ENCODE measurements at regions not wholly inside any gene's neighbourhood (a gene's known extent, or its start where the extent isn't known, plus 50 kb on each side); places are given as distances from the start of the nearest gene placed in this dataset.

DNA sequence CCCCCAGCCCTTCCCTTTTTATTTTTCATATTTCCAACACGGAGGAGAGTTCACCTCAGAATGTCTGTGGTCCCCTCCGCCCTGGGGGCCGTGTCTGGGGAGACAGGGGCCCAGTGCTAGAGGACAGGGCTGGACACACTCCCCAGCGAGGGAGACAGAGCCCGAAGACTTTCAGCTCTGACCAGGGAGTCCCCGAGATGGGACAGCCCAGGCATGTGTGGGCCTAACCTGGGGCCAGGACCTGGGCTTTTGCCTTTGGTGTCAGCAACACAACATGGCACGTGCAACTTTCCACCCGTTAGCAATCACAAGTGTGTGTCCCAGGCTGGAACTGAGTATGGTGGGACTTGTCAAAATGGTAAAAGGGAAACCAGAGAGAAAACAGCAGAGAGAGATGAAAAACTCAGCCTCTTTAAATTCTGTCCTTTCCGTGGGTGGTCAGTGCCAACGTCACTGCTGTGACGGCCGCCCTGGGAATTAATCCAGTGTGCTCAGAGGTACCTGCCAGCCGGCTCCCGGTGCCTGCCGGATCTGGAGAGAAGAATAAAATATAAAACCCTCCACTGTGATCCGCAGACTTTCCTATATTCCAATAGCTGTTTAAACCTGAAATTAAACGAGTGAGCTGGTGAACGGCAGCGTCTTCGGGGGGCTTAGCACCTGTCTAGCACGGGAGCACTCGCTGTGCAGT, 245.8 kb downstream of the EIPR1 start:
- TF ChIP-seq, protein P1, sequence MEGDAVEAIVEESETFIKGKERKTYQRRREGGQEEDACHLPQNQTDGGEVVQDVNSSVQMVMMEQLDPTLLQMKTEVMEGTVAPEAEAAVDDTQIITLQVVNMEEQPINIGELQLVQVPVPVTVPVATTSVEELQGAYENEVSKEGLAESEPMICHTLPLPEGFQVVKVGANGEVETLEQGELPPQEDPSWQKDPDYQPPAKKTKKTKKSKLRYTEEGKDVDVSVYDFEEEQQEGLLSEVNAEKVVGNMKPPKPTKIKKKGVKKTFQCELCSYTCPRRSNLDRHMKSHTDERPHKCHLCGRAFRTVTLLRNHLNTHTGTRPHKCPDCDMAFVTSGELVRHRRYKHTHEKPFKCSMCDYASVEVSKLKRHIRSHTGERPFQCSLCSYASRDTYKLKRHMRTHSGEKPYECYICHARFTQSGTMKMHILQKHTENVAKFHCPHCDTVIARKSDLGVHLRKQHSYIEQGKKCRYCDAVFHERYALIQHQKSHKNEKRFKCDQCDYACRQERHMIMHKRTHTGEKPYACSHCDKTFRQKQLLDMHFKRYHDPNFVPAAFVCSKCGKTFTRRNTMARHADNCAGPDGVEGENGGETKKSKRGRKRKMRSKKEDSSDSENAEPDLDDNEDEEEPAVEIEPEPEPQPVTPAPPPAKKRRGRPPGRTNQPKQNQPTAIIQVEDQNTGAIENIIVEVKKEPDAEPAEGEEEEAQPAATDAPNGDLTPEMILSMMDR (IDR thresholded peaks at IDR 0.05; ENCODE audit: control extremely low read depth, extremely low read depth, low read depth, missing control alignments): no peak
- DNase-seq (ENCODE audit: extremely low spot score): no peak
- ChIA-PET CTCF (no interaction called here), POLR2A (no interaction called here)

DNA sequence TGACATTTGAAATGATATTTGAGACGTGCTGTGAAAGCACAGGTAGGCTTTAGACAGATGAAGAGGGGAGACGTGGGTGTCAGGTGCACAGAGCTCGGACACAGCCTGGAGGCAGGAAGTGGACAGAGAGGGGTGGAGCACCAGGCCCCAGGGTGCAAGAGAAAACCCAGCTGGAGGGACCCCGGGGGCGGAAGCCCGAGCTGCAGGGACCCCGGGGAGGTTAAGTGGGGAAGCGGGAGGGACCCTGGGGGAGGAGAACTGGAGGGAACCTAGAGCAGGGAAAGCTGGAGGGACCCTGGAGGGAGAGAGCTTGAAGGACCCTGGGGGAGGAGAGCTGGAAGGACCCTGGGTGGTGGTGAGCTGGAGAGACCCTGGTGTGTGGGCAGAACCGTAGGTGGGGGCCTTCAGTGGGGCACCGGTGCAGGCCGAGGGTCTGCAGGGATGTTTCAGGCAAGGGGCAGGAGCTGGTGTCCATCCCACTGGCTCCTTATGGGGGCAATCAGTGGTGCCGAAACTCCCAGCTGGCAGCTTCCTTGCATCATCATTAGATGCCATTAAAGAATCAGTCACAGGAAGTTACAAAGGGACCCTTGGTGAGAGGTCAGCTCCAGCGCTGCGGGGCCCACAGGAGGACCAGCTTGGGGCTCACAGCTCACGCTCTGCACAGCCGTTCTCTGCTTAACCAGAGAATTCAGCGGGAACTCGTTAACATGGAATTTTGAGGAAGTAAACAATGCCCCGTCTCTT, 246.6 kb downstream of the EIPR1 start:
- CTCF ChIA-PET: no interaction called here
- TF ChIP-seq, protein P1 (IDR thresholded peaks at IDR 0.05; ENCODE audit: control extremely low read depth, extremely low read depth, low read depth, missing control alignments): no peak
- POLR2A ChIA-PET: no interaction called here
- DNase-seq (ENCODE audit: extremely low spot score): no peak

DNA sequence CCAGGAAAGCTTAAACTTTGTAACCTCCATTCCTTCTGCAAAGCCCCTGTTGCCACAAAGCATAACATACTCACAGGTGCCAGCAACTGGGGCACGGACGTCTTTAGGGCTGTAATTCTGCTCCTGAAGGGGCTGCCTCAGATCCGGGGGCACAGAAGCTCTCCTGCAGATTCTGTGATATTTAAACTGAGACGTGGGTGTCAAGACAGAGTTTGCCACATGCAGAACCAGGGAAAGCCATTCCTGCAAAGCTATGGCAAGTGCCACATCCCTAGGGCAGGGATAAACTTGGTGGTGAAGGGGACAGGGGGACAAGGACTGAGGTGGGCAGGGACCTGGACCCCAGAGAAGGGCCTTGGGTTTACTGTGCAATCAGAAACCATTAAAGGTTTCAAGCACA, 247.2 kb downstream of the EIPR1 start:
- TF ChIP-seq, protein P1 (IDR thresholded peaks at IDR 0.05; ENCODE audit: control extremely low read depth, extremely low read depth, low read depth, missing control alignments): no peak
- CTCF ChIA-PET: no interaction called here
- DNase-seq (ENCODE audit: extremely low spot score): no peak
- POLR2A ChIA-PET: no interaction called here

DNA sequence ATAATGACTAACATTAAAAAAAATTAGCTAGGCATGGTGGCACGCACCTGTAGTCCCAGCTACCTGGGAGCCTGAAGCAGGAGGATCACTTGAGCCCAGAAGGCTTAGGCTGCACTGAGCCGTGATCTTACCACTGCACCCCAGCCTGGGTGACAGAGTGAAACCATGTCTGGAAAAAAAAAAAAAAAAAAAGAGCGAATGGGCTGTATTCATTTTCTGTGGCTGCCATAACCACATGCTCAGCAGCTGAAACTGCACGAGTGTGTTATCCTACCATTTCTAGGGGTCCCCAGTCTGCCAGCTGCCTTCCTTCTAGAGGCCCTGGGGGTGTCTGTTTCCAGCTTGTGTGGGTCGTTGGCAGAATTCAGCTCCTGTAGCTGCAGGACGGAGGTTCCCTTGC, 247.8 kb downstream of the EIPR1 start:
- DNase-seq (ENCODE audit: extremely low spot score): no peak
- TF ChIP-seq, protein P1 (IDR thresholded peaks at IDR 0.05; ENCODE audit: control extremely low read depth, extremely low read depth, low read depth, missing control alignments): no peak
- POLR2A ChIA-PET: no interaction called here
- CTCF ChIA-PET: interaction anchor here (0.7 kb wide), 1 partner anchor 15 kb away, joined by 3 read pairs; no protein-coding TSS in a partner anchor

DNA sequence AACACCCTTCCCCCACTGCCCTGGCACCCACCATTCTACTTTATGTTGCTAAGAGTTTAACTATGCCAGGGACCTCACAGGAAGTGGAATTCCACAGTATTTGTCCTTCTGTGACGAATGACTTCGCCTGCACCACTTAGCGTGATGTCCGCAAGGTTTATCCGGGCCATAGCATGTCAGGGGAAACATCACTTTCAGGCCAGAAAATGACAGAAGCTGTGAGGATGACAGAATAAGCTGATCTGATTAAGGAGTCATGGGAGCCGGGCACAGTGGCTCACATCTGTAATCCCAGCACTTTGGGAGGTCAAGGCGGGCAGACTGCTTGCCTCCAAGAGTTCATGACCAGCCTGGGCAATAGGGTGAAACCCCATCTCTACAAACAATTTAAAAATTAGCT, 248.8 kb downstream of the EIPR1 start:
- no peak for DNase-seq (ENCODE audit: extremely low spot score)
- POLR2A ChIA-PET: no interaction called here
- TF ChIP-seq, protein P1 (IDR thresholded peaks at IDR 0.05; ENCODE audit: control extremely low read depth, extremely low read depth, low read depth, missing control alignments): no peak
- CTCF ChIA-PET: no interaction called here

DNA sequence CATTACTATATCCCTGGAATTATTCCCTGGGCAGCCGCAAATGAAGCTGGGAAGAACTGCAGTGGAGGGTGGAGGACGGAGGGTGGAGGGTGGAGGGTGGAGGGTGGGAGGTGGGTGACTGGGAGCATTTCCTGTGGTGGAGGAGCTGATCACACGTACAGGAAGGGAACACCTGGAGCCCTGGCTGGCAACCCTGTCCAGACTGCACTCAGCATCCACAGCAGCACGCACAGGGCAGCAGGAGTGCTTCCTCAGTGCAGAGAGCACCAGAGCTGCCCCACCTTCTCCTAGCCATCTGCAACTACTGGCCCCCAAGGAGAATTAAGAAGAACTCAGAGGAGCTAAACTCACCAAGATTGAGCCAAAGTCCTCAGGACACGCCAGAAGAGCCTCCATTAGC, 249.9 kb downstream of the EIPR1 start:
- TF ChIP-seq, protein P1 (IDR thresholded peaks at IDR 0.05; ENCODE audit: control extremely low read depth, extremely low read depth, low read depth, missing control alignments): no peak
- CTCF ChIA-PET: no interaction called here
- no peak for DNase-seq (ENCODE audit: extremely low spot score)
- POLR2A ChIA-PET: no interaction called here
